OCI-LY7 (cell line): ENCODE measurements at regions not wholly inside any gene's neighbourhood (a gene's known extent, or its start where the extent isn't known, plus 50 kb on each side); places are given as distances from the start of the nearest gene placed in this dataset.

Source experiments
- BruUV-seq: library from RNA; stranded (reverse); fragments of 400-500 nt; replicated peaks from 2 replicates; lab custom pipeline; 2021; lab: Mats Ljungman, UMichigan
- CTCF ChIA-PET: fragments of 300-600 bp; sonication (Branson Sonifier 250); formaldehyde crosslinking; loops from one replicate; lab custom pipeline; 2022; ENCODE audit warnings: antibody characterized with exemption; ENCODE audit not compliant: unreplicated experiment; lab: Charles Lee
- POLR2A ChIA-PET: fragments of 300-600 bp; sonication (Branson Sonifier 250); formaldehyde crosslinking; loops from one replicate; lab custom pipeline; 2022; ENCODE audit warnings: antibody characterized with exemption; lab: Charles Lee
- DNase-seq: peaks from one replicate; pipeline ENCODE4 v3.0.0-alpha.2; 2015; ENCODE audit warnings: low spot score
- H2AFZ ChIP-seq: fragments of 200-600 bp; sonication (generic), shearing (Covaris generic); 2 replicates; pipeline ENCODE4 v1.6.1; 2014; ENCODE audit warnings: mild to moderate bottlenecking, antibody characterized with exemption, low read length, moderate library complexity
- H3K27ac ChIP-seq: fragments of 200-600 bp; sonication (generic); 2 replicates; pipeline ENCODE4 v1.5.1; 2014; ENCODE audit warnings: mixed run types, low read depth, mild to moderate bottlenecking, moderate library complexity, low read length, inconsistent platforms; ENCODE audit not compliant: poor library complexity, severe bottlenecking
- H3K36me3 ChIP-seq: fragments of 200-600 bp; sonication (generic); 2 replicates; pipeline ENCODE4 v1.6.1; 2014; ENCODE audit warnings: mild to moderate bottlenecking, antibody characterized with exemption, low read length, moderate library complexity, mixed read lengths; ENCODE audit not compliant: insufficient read depth
- H3K4me1 ChIP-seq: fragments of 200-600 bp; sonication (generic); 2 replicates; pipeline ENCODE4 v1.5.1; 2014; ENCODE audit warnings: mild to moderate bottlenecking, low read length; ENCODE audit not compliant: insufficient read depth, poor library complexity, severe bottlenecking
- H3K4me2 ChIP-seq: fragments of 200-600 bp; sonication (generic); 2 replicates; pipeline ENCODE4 v1.6.1; 2014; ENCODE audit warnings: mild to moderate bottlenecking, low read length
- H3K4me3 ChIP-seq: fragments of 200-600 bp; sonication (generic); 2 replicates; pipeline ENCODE4 v1.5.1; 2014; ENCODE audit warnings: mild to moderate bottlenecking, low read depth, low read length; ENCODE audit not compliant: poor library complexity, severe bottlenecking
- H3K79me2 ChIP-seq: fragments of 200-600 bp; sonication (generic); 2 replicates; pipeline ENCODE4 v1.6.1; 2016; ENCODE audit warnings: low read depth, mild to moderate bottlenecking, low read length, moderate library complexity, mixed read lengths; ENCODE audit not compliant: insufficient read depth
- H3K9me2 ChIP-seq: fragments of 200-600 bp; sonication (generic); 2 replicates; pipeline ENCODE4 v1.6.1; 2016; ENCODE audit warnings: mild to moderate bottlenecking, low read length, mixed read lengths; ENCODE audit not compliant: insufficient read depth
- H3K9me3 ChIP-seq: fragments of 200-600 bp; sonication (generic); 2 replicates; pipeline ENCODE4 v1.6.1; 2014; ENCODE audit warnings: mild to moderate bottlenecking, mixed run types, low read length, mixed read lengths
- H4K20me1 ChIP-seq: fragments of 200-600 bp; sonication (generic); 2 replicates; pipeline ENCODE4 v1.6.1; 2014; ENCODE audit warnings: mild to moderate bottlenecking, antibody characterized with exemption, low read length, moderate library complexity, mixed read lengths; ENCODE audit not compliant: insufficient read depth
- CTCF ChIP-seq: fragments of 200-600 bp; sonication (generic); conservative IDR thresholded peaks from 2 replicates; pipeline ENCODE4 v1.5.1; 2014; ENCODE audit warnings: mild to moderate bottlenecking, antibody characterized with exemption, low read length, moderate library complexity, mixed read lengths
- EZH2phosphoT487 ChIP-seq: fragments of 200-600 bp; sonication (generic); IDR thresholded peaks from 2 replicates; pipeline ENCODE4 v1.6.1; 2018; ENCODE audit warnings: low read depth, borderline replicate concordance, mild to moderate bottlenecking, mixed run types, antibody characterized with exemption, low read length, moderate library complexity, mixed read lengths
- intact Hi-C: fragments of 100-400 bp; cut with micrococcal nuclease; formaldehyde crosslinking; loops from one replicate; pipeline ENCODE4 v1.10.0; 2022; ENCODE audit not compliant: unreplicated experiment

GRCh38 chr3:20425138-20425537, 239.1 kb upstream of the SGO1 start:
- H3K79me2 ChIP-seq, result no peaks in the 10 kb centered on the region
- POLR2A ChIA-PET, result no interaction called here
- no peak overlapping the region for H3K27ac ChIP-seq
- DNase-seq, result no peak
- no peaks in the 10 kb centered on the region for H4K20me1 ChIP-seq
- no peaks in the 10 kb centered on the region for H3K4me1 ChIP-seq
- no peaks in the 10 kb centered on the region for H3K9me3 ChIP-seq
- CTCF ChIA-PET, result no interaction called here
- intact Hi-C loops, result no loop called here
- no peaks in the 10 kb centered on the region for H3K36me3 ChIP-seq
- no TSS peak for BruUV-seq
- H2AFZ ChIP-seq, result no peak overlapping the region
- no peak overlapping the region for H3K4me2 ChIP-seq
- H3K4me3 ChIP-seq, result no peak overlapping the region
- no peak for TF ChIP-seq EZH2phosphoT487
- no peak for TF ChIP-seq CTCF
- H3K9me2 ChIP-seq, result no peaks in the 10 kb centered on the region

- intact Hi-C loops, result no loop called here
- Histone ChIP-seq H3K9me3 (no peaks in the 10 kb centered on the region), H3K4me3 (no peak overlapping the region), H3K36me3 (no peaks in the 10 kb centered on the region), H3K9me2 (no peaks in the 10 kb centered on the region), H3K79me2 (no peaks in the 10 kb centered on the region), H4K20me1 (no peaks in the 10 kb centered on the region), H3K4me2 (no peak overlapping the region), H3K4me1 (no peaks in the 10 kb centered on the region), H2AFZ (no peak overlapping the region), H3K27ac (no peak overlapping the region)
- no peak for TF ChIP-seq EZH2phosphoT487
- no peak for TF ChIP-seq CTCF
- POLR2A ChIA-PET, result interaction anchor here (1.8 kb wide), 1 partner anchor 9 kb away, joined by 7 read pairs; no protein-coding TSS in a partner anchor
- BruUV-seq, result no TSS peak
- no peak for DNase-seq
- CTCF ChIA-PET, result no interaction called here
Observed at GRCh38 chr3:20424086-20424485, 238.1 kb upstream of the SGO1 start.

- BruUV-seq, result no TSS peak
- intact Hi-C loops, result no loop called here
- CTCF ChIA-PET, result no interaction called here
- DNase-seq, result no peak
- Histone ChIP-seq H3K36me3 (no peaks in the 10 kb centered on the region), H4K20me1 (no peaks in the 10 kb centered on the region), H3K9me2 (no peaks in the 10 kb centered on the region), H3K27ac (no peak overlapping the region), H3K4me3 (no peak overlapping the region), H3K79me2 (no peaks in the 10 kb centered on the region), H3K4me1 (no peaks in the 10 kb centered on the region), H3K9me3 (no peaks in the 10 kb centered on the region), H3K4me2 (no peak overlapping the region), H2AFZ (no peak overlapping the region)
- POLR2A ChIA-PET, result interaction anchor here (0.6 to 1.8 kb wide), 2 partner anchors 7 to 437 kb away, joined by 3 to 7 read pairs; no protein-coding TSS in a partner anchor
- TF ChIP-seq EZH2phosphoT487, result no peak
- TF ChIP-seq CTCF, result no peak
Observed at GRCh38 chr3:20422391-20422790, 236.4 kb upstream of the SGO1 start.
